Stomach (tissue), 4 donors: ENCODE measurements at regions not wholly inside any gene's neighbourhood (a gene's known extent, or its start where the extent isn't known, plus 50 kb on each side); places are given as distances from the start of the nearest gene placed in this dataset.

Experiments
- CTCF ChIP-seq, 7 experiments: fragments of 450-650 bp in 4 of 7; fragments of 200-600 bp in 3 of 7; sonication (generic) in 3 of 7; IDR thresholded peaks; one replicate each; pipeline ENCODE4 v1.5.1; 2016 to 2019; ENCODE audit warnings: antibody characterized with exemption in 7 of 7, control low read depth in 2 of 7, mild to moderate bottlenecking in 1 of 7
- EP300 ChIP-seq: sonication (generic); formaldehyde crosslinking; IDR thresholded peaks from one replicate; pipeline ENCODE4 v1.6.1; 2017; ENCODE audit warnings: antibody characterized with exemption
- POLR2A ChIP-seq, 4 donors: fragments of 450-650 bp; IDR thresholded peaks; one replicate each; pipeline ENCODE4 v1.6.1; 2016; ENCODE audit warnings: antibody characterized with exemption in 4 of 4, control low read depth in 2 of 4, mild to moderate bottlenecking in 1 of 4, moderate library complexity in 1 of 4
- POLR2AphosphoS5 ChIP-seq, 3 donors: sonication (generic); formaldehyde crosslinking; IDR thresholded peaks; one replicate each; pipeline ENCODE4 v1.6.1; 2016; ENCODE audit warnings: antibody characterized with exemption in 3 of 3

- TF ChIP-seq CTCF (IDR thresholded peaks at IDR 0.05) = no peak
- TF ChIP-seq POLR2A (IDR thresholded peaks at IDR 0.05) = no peak
- TF ChIP-seq POLR2AphosphoS5 (IDR thresholded peaks at IDR 0.05) = no peak
- TF ChIP-seq EP300 = no peak
Observed at GRCh38 chr4:89610236-89610635, 226.7 kb downstream of the SNCA start.
